ENCODE measurements at regions not wholly inside any gene's neighbourhood (a gene's known extent, or its start where the extent isn't known, plus 50 kb on each side); places are given as distances from the start of the nearest gene placed in this dataset.

DNA sequence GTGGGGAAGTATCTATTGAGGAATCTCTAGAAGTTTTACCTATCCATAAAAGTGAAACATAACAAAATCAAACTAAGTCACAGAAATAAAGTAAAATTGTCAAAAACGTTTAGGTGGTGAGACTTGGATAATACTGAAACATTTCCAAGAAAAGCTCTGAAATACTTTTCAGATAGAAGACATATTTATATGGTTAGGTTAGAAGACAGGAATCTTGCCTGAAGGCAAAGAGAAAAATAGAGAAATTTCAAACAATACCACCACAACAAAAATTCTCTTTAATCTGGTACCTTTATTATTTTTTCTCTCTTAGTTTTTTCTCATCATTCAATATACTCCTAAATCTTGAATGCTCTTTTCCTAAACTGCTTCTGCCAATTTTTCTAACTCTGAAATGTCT lies 222.7 kb upstream of the PLSCR5 start:
- DNase-seq (ENCODE audit: low spot score), result no peak
- Histone ChIP-seq H3K36me3 (ENCODE audit: insufficient read depth, low read length) (no peaks in the 10 kb centered on the region), H3K27ac (ENCODE audit: low read depth, low read length, poor library complexity, severe bottlenecking) (no peak overlapping the region), H2AFZ (ENCODE audit: low read length) (no peak overlapping the region), H4K20me1 (ENCODE audit: insufficient read depth, low read length) (no peaks in the 10 kb centered on the region), H3K4me1 (ENCODE audit: insufficient read depth, low read length, poor library complexity, severe bottlenecking) (no peaks in the 10 kb centered on the region), H3K9me3 (ENCODE audit: low read length) (no peaks in the 10 kb centered on the region), H3K4me3 (ENCODE audit: low read depth, low read length, poor library complexity, severe bottlenecking) (no peak overlapping the region), H3K9me2 (ENCODE audit: insufficient read depth, low read length) (no peaks in the 10 kb centered on the region), H3K79me2 (ENCODE audit: insufficient read depth, low read depth, low read length) (no peaks in the 10 kb centered on the region), H3K4me2 (ENCODE audit: low read length) (no peak overlapping the region)
- BruUV-seq (replicated peaks), result no TSS peak
- intact Hi-C loops (cut with micrococcal nuclease; ENCODE audit: unreplicated experiment), result no loop called here
- TF ChIP-seq, protein P1, sequence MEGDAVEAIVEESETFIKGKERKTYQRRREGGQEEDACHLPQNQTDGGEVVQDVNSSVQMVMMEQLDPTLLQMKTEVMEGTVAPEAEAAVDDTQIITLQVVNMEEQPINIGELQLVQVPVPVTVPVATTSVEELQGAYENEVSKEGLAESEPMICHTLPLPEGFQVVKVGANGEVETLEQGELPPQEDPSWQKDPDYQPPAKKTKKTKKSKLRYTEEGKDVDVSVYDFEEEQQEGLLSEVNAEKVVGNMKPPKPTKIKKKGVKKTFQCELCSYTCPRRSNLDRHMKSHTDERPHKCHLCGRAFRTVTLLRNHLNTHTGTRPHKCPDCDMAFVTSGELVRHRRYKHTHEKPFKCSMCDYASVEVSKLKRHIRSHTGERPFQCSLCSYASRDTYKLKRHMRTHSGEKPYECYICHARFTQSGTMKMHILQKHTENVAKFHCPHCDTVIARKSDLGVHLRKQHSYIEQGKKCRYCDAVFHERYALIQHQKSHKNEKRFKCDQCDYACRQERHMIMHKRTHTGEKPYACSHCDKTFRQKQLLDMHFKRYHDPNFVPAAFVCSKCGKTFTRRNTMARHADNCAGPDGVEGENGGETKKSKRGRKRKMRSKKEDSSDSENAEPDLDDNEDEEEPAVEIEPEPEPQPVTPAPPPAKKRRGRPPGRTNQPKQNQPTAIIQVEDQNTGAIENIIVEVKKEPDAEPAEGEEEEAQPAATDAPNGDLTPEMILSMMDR (conservative IDR thresholded peaks at IDR 0.05; ENCODE audit: low read length), result no peak
- no peak for TF ChIP-seq EZH2phosphoT487 (IDR thresholded peaks at IDR 0.05; ENCODE audit: borderline replicate concordance, low read depth, low read length)
- ChIA-PET POLR2A (interaction anchor here (0.7 kb wide), 1 partner anchor 24 kb away, joined by 3 read pairs; no protein-coding TSS in a partner anchor), CTCF (ENCODE audit: unreplicated experiment) (no interaction called here)

DNA sequence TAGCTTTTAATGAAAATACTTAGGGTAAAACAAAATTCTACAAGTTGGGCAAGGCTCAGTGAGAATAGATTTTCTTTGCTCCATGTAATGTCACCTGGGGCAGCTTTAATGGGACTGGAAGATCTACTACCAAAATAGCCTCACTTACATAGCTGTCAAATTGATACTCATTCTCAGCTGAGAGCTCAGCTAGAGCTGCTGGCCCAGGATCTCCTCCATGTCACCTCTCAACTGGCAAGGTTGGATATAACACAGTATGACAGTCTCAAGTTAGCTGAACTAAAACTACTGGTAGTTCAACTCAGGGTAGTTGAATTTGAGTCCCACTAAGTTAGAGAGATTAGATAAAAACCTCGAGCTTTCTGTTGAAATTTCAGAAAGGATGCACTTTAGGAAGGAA lies 218.5 kb upstream of the PLSCR5 start:
- no TSS peak for BruUV-seq (replicated peaks)
- POLR2A ChIA-PET, result interaction anchor here (1.0 to 1.3 kb wide), 2 partner anchors 10 to 16 kb away, joined by 3 to 4 read pairs; no protein-coding TSS in a partner anchor
- intact Hi-C loops (cut with micrococcal nuclease; ENCODE audit: unreplicated experiment), result no loop called here
- Histone ChIP-seq H3K27ac (ENCODE audit: low read depth, low read length, poor library complexity, severe bottlenecking) (no peak overlapping the region), H3K79me2 (ENCODE audit: insufficient read depth, low read depth, low read length) (no peaks in the 10 kb centered on the region), H3K4me1 (ENCODE audit: insufficient read depth, low read length, poor library complexity, severe bottlenecking) (no peaks in the 10 kb centered on the region), H3K4me3 (ENCODE audit: low read depth, low read length, poor library complexity, severe bottlenecking) (no peak overlapping the region), H3K4me2 (ENCODE audit: low read length) (no peak overlapping the region), H2AFZ (ENCODE audit: low read length) (no peak overlapping the region), H4K20me1 (ENCODE audit: insufficient read depth, low read length) (no peaks in the 10 kb centered on the region), H3K9me3 (ENCODE audit: low read length) (no peaks in the 10 kb centered on the region), H3K36me3 (ENCODE audit: insufficient read depth, low read length) (no peaks in the 10 kb centered on the region), H3K9me2 (ENCODE audit: insufficient read depth, low read length) (no peaks in the 10 kb centered on the region)
- TF ChIP-seq, protein P1 (conservative IDR thresholded peaks at IDR 0.05; ENCODE audit: low read length), result no peak
- TF ChIP-seq EZH2phosphoT487 (IDR thresholded peaks at IDR 0.05; ENCODE audit: borderline replicate concordance, low read depth, low read length), result no peak
- CTCF ChIA-PET (ENCODE audit: unreplicated experiment), result no interaction called here
- DNase-seq (ENCODE audit: low spot score), result no peak

DNA sequence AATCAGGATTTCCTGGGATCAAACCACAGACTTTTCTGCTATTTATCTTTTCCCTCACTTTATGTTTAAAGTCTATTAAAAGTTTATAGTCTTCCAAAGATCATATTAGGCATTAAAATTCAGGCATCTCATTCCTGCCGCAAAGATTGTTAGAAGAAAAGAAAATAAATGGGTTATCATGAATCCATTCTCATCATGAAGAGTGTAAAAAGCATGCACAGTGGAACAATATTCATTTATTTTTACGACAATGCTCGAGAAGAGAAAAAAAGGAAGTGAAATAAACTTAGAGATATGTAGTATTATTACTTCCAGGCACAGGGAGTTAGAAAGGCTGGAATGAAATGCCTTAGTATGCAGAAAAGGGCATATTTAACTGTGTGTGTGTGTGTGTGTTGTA lies 213.7 kb upstream of the PLSCR5 start:
- DNase-seq (ENCODE audit: low spot score), result no peak
- ChIA-PET CTCF (ENCODE audit: unreplicated experiment) (no interaction called here), POLR2A (no interaction called here)
- TF ChIP-seq, protein P1 (conservative IDR thresholded peaks at IDR 0.05; ENCODE audit: low read length), result no peak
- TF ChIP-seq EZH2phosphoT487 (IDR thresholded peaks at IDR 0.05; ENCODE audit: borderline replicate concordance, low read depth, low read length), result no peak
- H3K9me2 ChIP-seq (ENCODE audit: insufficient read depth, low read length), result no peaks in the 10 kb centered on the region
- no peaks in the 10 kb centered on the region for H3K4me1 ChIP-seq (ENCODE audit: insufficient read depth, low read length, poor library complexity, severe bottlenecking)
- H3K4me3 ChIP-seq (ENCODE audit: low read depth, low read length, poor library complexity, severe bottlenecking), result no peak overlapping the region
- H3K79me2 ChIP-seq (ENCODE audit: insufficient read depth, low read depth, low read length), result no peaks in the 10 kb centered on the region
- H3K36me3 ChIP-seq (ENCODE audit: insufficient read depth, low read length), result no peaks in the 10 kb centered on the region
- no peaks in the 10 kb centered on the region for H4K20me1 ChIP-seq (ENCODE audit: insufficient read depth, low read length)
- no peak overlapping the region for H3K4me2 ChIP-seq (ENCODE audit: low read length)
- intact Hi-C loops (cut with micrococcal nuclease; ENCODE audit: unreplicated experiment), result no loop called here
- no peak overlapping the region for H2AFZ ChIP-seq (ENCODE audit: low read length)
- no TSS peak for BruUV-seq (replicated peaks)
- no peaks in the 10 kb centered on the region for H3K9me3 ChIP-seq (ENCODE audit: low read length)
- H3K27ac ChIP-seq (ENCODE audit: low read depth, low read length, poor library complexity, severe bottlenecking), result no peak overlapping the region

Measured in OCI-LY7 (cell line).